ENCODE measurements at regions not wholly inside any gene's neighbourhood (a gene's known extent, or its start where the extent isn't known, plus 50 kb on each side); places are given as distances from the start of the nearest gene placed in this dataset.

DNA sequence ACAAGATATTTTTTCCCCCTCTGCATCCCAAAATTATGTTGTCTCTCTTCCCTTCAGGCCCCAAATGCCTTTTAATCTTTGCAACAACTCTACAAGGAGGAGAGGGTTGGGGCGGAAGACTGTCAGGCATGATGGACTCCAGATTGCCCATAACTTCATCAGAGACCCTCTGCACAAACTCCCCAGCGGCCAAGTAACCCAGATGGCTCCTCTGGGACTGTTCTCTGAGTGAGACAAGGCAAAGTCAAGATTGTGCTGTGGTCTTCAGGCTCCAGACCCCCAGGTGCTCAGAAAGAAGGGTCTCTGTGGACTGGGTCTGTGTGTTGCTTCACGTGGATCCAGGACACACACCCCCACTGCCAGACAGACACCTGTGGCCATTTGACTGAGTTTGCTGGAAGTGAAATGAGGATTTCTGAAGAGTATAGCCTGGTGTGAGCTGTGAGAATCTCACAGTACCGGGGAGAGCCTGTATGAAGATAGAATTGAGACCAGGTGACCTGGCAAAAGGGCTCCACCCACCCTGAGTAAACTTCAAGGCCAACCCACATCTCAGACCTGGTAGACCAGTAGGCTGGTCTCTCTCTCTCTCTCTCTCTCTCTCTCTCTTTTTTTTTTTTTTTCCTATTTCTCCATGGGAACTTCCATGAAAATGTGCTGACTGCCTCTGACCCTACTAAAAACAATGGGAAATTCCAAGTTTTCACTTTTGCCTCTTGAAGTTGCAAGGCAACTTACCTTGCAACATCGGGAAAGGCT lies 354.1 kb downstream of the SOX9 start:
- no peak overlapping the region for H3K4me3 Mint-ChIP-seq
- H3K36me3 Mint-ChIP-seq, result no peaks in the 10 kb centered on the region
- no peaks in the 10 kb centered on the region for H3K4me1 Mint-ChIP-seq
- no peaks in the 10 kb centered on the region for H3K9me3 Mint-ChIP-seq
- no peak overlapping the region for H3K27ac Mint-ChIP-seq
- H3K27me3 Mint-ChIP-seq, result peaks cover 14% of the 10 kb centered on the region

GRCh38 chr17:72476134-72476533 lies 355.3 kb downstream of the SOX9 start:
- H3K27ac Mint-ChIP-seq, result no peak overlapping the region
- H3K27me3 Mint-ChIP-seq, result peaks cover 16% of the 10 kb centered on the region
- H3K36me3 Mint-ChIP-seq, result no peaks in the 10 kb centered on the region
- H3K9me3 Mint-ChIP-seq, result no peaks in the 10 kb centered on the region
- no peak overlapping the region for H3K4me3 Mint-ChIP-seq
- H3K4me1 Mint-ChIP-seq, result no peaks in the 10 kb centered on the region

DNA sequence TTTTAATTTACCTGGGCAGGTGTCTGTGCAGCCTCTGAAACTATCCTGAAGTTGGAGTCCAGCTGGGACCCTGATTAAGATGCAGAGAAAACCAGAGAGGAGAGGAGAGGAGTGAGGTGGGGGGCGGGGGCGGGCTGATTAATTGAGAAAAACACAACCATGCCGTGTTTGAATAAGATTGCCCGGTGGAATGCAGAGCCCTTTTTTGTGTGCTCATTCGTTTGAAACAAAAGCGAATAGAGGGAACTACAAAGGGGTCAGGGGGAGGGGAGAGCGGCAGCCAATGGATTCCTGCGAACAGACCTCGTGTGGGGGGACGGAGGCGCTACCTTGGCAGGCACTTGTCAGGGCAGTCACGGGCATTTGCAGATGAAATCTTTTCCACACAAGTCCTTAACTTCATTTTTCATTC lies 355.8 kb downstream of the SOX9 start:
- Mint-ChIP-seq H3K27me3 (peaks cover 16% of the 10 kb centered on the region), H3K4me1 (no peaks in the 10 kb centered on the region), H3K36me3 (no peaks in the 10 kb centered on the region), H3K4me3 (no peak overlapping the region), H3K27ac (no peak overlapping the region), H3K9me3 (no peaks in the 10 kb centered on the region)

- H3K9me3 Mint-ChIP-seq, result no peaks in the 10 kb centered on the region
Observed at GRCh38 chr17:72477491-72477890, 356.7 kb downstream of the SOX9 start.

GRCh38 chr17:72479113-72479512 lies 358.3 kb downstream of the SOX9 start:
- Mint-ChIP-seq H3K4me1 (no peaks in the 10 kb centered on the region), H3K4me3 (no peak overlapping the region), H3K27ac (no peak overlapping the region), H3K9me3 (no peaks in the 10 kb centered on the region), H3K36me3 (no peaks in the 10 kb centered on the region), H3K27me3 (peaks cover 13% of the 10 kb centered on the region)

More at GRCh38 chr17:72477491-72477890, 356.7 kb downstream of the SOX9 start:
- Mint-ChIP-seq H3K4me1 (no peaks in the 10 kb centered on the region), H3K27me3 (peaks cover 13% of the 10 kb centered on the region), H3K27ac (no peak overlapping the region), H3K4me3 (no peak overlapping the region), H3K36me3 (no peaks in the 10 kb centered on the region)

DNA sequence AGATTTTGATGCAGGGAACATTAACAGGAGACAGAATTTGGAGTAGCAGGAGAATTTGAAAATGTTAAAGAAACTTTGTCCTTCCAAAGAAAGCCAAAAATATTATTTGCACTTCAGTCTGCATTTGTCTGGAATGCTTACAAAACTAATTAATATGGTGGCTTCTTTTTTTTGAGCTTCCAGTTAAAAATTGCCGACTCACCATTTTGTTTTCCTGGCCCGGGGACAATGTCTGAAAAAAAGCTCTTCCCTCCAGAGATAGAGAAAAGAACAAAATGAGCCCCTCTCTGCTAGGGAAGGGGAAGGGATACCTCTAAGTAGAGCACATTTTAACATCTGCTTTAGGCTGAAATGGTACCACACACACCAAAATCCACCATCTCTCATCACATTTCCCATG lies 360.8 kb downstream of the SOX9 start:
- no peaks in the 10 kb centered on the region for H3K4me1 Mint-ChIP-seq
- H3K4me3 Mint-ChIP-seq, result no peak overlapping the region
- H3K9me3 Mint-ChIP-seq, result no peaks in the 10 kb centered on the region
- no peak overlapping the region for H3K27ac Mint-ChIP-seq
- H3K36me3 Mint-ChIP-seq, result no peaks in the 10 kb centered on the region
- peaks cover 10% of the 10 kb centered on the region for H3K27me3 Mint-ChIP-seq

- Mint-ChIP-seq H3K9me3 (no peaks in the 10 kb centered on the region), H3K27ac (no peak overlapping the region), H3K27me3 (peaks cover 6% of the 10 kb centered on the region), H3K4me3 (no peak overlapping the region), H3K4me1 (no peaks in the 10 kb centered on the region), H3K36me3 (no peaks in the 10 kb centered on the region)
Observed at GRCh38 chr17:72485596-72485995, 364.8 kb downstream of the SOX9 start.

DNA sequence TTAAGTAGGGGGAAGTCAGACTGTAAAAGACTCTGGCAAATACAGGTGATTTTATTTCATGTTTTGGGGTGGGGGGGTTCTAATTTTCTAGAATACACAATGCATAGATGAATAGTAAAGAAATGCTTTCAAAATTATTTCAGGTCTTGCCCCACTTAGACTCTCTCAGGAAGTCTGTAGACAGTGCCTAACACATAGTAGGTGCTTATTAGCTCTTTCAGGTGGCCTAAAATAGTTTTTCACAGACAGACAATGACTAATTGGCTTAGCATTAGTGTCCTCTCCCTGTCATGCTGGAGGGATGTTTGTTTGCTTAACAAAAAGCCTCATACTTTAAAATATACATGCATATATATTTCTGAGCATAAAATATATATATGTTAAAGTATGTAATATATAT lies 366.0 kb downstream of the SOX9 start:
- H3K9me3 Mint-ChIP-seq, result no peaks in the 10 kb centered on the region
- no peaks in the 10 kb centered on the region for H3K4me1 Mint-ChIP-seq
- peaks cover 6% of the 10 kb centered on the region for H3K27me3 Mint-ChIP-seq
- H3K36me3 Mint-ChIP-seq, result no peaks in the 10 kb centered on the region
- no peak overlapping the region for H3K4me3 Mint-ChIP-seq
- H3K27ac Mint-ChIP-seq, result no peak overlapping the region

DNA sequence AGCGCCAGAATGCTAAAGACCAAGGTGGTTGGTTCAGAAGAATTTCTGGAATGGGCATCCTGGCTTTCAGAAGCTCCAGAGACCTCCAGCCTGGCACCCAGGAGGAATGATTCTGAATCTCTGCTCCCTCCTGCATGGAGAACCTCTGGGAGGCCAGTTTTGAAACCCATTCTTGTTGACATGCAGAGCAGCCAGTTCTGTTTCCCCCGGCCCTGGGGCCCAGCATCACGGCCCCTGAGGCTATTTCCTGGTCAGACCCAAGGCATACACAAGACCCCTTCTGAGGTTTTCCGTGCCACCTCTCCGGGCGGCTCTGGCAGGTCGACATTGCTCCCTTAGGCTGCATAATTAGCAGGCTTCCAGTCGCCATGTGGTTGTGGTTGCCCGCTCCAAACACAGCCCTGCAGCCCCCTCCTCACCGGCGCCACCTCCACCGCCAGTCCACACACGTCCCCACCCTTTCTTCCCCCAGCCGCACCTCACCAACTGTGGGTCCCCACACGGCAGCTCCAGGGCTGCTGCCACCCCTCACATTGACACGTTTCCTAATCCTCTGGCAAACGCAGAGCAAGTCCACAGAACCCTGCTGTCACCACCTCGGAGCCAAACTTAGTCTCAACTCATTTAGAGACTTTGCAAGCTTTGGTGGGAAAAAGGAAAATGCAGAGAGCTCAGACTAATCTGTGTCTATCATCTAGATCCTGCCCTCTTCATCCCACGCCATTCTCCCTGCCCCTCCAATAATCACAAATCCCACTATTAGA lies 367.1 kb downstream of the SOX9 start:
- Mint-ChIP-seq H3K4me1 (no peaks in the 10 kb centered on the region), H3K27me3 (peaks cover 8% of the 10 kb centered on the region), H3K27ac (no peak overlapping the region), H3K36me3 (no peaks in the 10 kb centered on the region), H3K4me3 (no peak overlapping the region), H3K9me3 (no peaks in the 10 kb centered on the region)

DNA sequence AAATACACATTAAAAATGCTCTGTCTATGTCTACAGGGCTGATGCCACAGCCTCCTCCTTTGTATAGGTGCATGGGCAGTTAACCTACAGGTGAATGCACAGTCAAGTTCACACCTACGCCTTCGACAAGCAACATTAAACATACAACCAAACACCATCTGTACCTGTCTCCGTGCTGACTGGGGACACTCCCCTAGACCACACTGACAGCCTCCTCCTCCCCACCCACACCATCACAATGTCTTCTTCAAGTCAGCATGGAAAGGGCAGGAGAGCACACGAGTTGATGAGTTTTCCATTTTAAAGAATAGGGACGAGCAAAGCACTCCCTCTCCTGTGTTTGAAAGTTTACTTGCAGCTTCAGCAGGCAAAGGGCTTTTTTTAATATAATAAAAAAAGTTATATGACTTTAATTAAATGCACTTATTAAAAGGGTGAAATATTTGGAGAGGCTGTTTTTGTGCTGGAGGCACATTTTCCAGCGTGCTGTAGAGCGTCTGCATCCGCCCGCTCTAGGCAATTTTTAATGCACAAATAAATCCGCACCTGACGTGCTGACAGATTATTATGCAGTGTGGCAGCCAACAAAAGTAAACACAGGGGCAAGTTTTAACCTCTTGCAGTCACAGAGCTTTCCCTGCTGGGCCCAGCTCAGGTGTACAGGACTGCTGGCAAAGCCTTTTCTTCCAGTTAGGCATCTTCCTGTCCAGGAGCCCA lies 367.9 kb downstream of the SOX9 start:
- no peaks in the 10 kb centered on the region for H3K9me3 Mint-ChIP-seq
- no peak overlapping the region for H3K27ac Mint-ChIP-seq
- no peaks in the 10 kb centered on the region for H3K36me3 Mint-ChIP-seq
- H3K27me3 Mint-ChIP-seq, result peaks cover 8% of the 10 kb centered on the region
- H3K4me3 Mint-ChIP-seq, result no peak overlapping the region
- no peaks in the 10 kb centered on the region for H3K4me1 Mint-ChIP-seq

DNA sequence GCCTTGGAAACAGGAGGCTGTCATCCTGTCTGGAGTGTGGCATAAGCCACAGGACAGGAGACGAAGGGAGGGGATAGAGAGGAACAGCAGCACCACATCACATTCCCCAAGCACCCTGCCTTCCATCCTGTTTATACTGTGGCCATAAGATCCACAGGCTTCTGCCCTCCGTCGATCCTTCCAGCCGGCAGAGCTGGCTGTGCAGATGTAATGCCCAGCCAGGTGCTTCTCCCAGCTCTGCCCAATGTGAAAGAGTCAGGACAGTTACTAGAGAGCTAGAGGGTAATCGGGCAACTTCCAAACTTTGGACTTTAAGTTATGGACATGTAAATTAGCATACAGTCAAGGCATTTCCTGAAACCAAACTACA lies 368.4 kb downstream of the SOX9 start:
- no peaks in the 10 kb centered on the region for H3K9me3 Mint-ChIP-seq
- no peak overlapping the region for H3K27ac Mint-ChIP-seq

DNA sequence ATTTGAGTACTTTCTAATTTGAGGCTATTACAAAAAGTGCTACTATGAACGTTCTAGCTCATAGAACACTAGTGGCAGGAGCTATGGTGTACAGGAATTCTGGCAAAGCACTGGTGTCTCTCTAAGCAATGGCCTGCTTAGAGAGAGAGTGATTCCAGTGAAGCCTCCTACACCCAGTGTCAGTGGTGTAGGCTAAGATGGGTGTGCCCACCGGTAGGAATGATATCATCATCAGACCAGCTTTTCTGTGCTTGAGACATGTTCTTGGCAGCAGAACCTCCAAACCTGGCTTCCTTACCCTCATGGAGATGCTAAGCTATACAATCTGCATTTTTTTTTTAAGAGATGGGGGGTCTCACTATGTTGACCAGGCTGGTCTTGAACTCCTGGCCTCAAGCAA lies 370.3 kb downstream of the SOX9 start:
- no peaks in the 10 kb centered on the region for H3K9me3 Mint-ChIP-seq
- no peaks in the 10 kb centered on the region for H3K36me3 Mint-ChIP-seq
- H3K4me1 Mint-ChIP-seq, result no peaks in the 10 kb centered on the region
- no peak overlapping the region for H3K4me3 Mint-ChIP-seq
- peaks cover 8% of the 10 kb centered on the region for H3K27me3 Mint-ChIP-seq
- no peak overlapping the region for H3K27ac Mint-ChIP-seq

More for the DNA sequence above, 368.4 kb downstream of the SOX9 start:
- Mint-ChIP-seq H3K4me1 (no peaks in the 10 kb centered on the region), H3K27me3 (peaks cover 8% of the 10 kb centered on the region), H3K36me3 (no peaks in the 10 kb centered on the region), H3K4me3 (no peak overlapping the region)

GRCh38 chr17:72492494-72492893 lies 371.7 kb downstream of the SOX9 start:
- Mint-ChIP-seq H3K36me3 (no peaks in the 10 kb centered on the region), H3K4me1 (no peaks in the 10 kb centered on the region), H3K9me3 (no peaks in the 10 kb centered on the region), H3K4me3 (no peak overlapping the region), H3K27me3 (peaks cover 5% of the 10 kb centered on the region), H3K27ac (no peak overlapping the region)

DNA sequence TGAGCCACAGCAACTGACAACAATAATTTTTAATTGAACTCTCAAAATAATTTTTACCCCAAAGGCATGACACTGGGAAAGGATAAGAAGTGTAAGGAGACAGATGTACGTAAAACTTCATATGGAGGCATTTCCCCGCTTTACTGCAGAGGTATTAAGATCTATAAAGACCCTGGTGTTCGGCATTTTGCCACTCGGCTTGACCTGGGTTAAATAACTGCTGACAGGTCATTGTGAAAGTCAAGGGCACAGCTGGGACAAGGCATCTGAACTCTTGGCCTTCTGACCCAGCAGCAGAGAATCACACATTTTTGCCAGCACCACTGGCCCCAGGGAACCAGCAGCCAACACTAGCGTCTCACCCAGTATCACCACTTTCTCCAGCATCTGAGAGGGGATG lies 372.1 kb downstream of the SOX9 start:
- H3K4me1 Mint-ChIP-seq, result no peaks in the 10 kb centered on the region
- no peak overlapping the region for H3K27ac Mint-ChIP-seq
- no peaks in the 10 kb centered on the region for H3K9me3 Mint-ChIP-seq
- H3K36me3 Mint-ChIP-seq, result no peaks in the 10 kb centered on the region
- no peak overlapping the region for H3K4me3 Mint-ChIP-seq
- peaks cover 5% of the 10 kb centered on the region for H3K27me3 Mint-ChIP-seq

GRCh38 chr17:72494566-72494965 lies 373.7 kb downstream of the SOX9 start:
- Mint-ChIP-seq H3K36me3 (no peaks in the 10 kb centered on the region), H3K4me1 (no peaks in the 10 kb centered on the region), H3K27ac (no peak overlapping the region), H3K9me3 (no peaks in the 10 kb centered on the region), H3K27me3 (peaks cover 2% of the 10 kb centered on the region), H3K4me3 (no peak overlapping the region)

- Mint-ChIP-seq H3K27ac (no peak overlapping the region), H3K9me3 (no peaks in the 10 kb centered on the region), H3K4me3 (no peak overlapping the region), H3K4me1 (no peaks in the 10 kb centered on the region), H3K27me3 (peaks cover 4% of the 10 kb centered on the region), H3K36me3 (no peaks in the 10 kb centered on the region)
Observed at GRCh38 chr17:72496461-72496860, 375.6 kb downstream of the SOX9 start.

Measured in activated naive CD4-positive, alpha-beta T cell treated with anti-CD3 and anti-CD28 coated beads, Interleukin-2, amount 50 U/mL, for 24 hours (primary cell).